ENCODE measurements at regions not wholly inside any gene's neighbourhood (a gene's known extent, or its start where the extent isn't known, plus 50 kb on each side); places are given as distances from the start of the nearest gene placed in this dataset.
A peak's percentile ranks its signal among the peaks of the same experiment; 100 is the strongest.

- DNase-seq: no peak
Measured at GRCh38 chrX:71000139-71000538, 68.0 kb downstream of the SNX12 start.

- DNase-seq: peak; percentile 8 to 15
Measured at GRCh38 chrX:70998411-70999027, 67.6 kb upstream of the SLC7A3 start.

GRCh38 chrX:70995338-70995737 is 64.4 kb upstream of the SLC7A3 start:
- no peak for DNase-seq

GRCh38 chrX:70988425-70988824 is 57.5 kb upstream of the SLC7A3 start:
- no peak for DNase-seq
